NT2/D1 (cell line): ENCODE measurements at regions not wholly inside any gene's neighbourhood (a gene's known extent, or its start where the extent isn't known, plus 50 kb on each side); places are given as distances from the start of the nearest gene placed in this dataset.

ENCODE experiments used
- SUZ12 ChIP-seq: IDR thresholded peaks from 2 replicates; pipeline ENCODE4 v1.6.1; 2011; ENCODE audit not compliant: insufficient read length, insufficient read depth; ENCODE audit errors: extremely low read depth
- YY1 ChIP-seq: IDR thresholded peaks from 2 replicates; pipeline ENCODE4 v1.6.1; 2011; ENCODE audit not compliant: insufficient read length, insufficient read depth

- TF ChIP-seq SUZ12 (no peak), YY1 (no peak)
Observed at GRCh38 chr5:3911773-3912172, 316.1 kb downstream of the IRX1 start.
